Lower lobe of right lung (tissue), 2 donors: ENCODE measurements at regions not wholly inside any gene's neighbourhood (a gene's known extent, or its start where the extent isn't known, plus 50 kb on each side); places are given as distances from the start of the nearest gene placed in this dataset.

Experiments
- ATAC-seq, 2 donors: fragments of 200-7000 bp; cut with Tn5 transposase; one replicate each; pipeline ENCODE4 v1.9.1; 2020 to 2022; ENCODE audit warnings: mild to moderate bottlenecking in 2 of 2, moderate library complexity in 2 of 2
- DNase-seq: peaks from one replicate; pipeline ENCODE4 v3.0.0-alpha.2; 2020
- H3K27ac ChIP-seq: fragments of 200-600 bp; one replicate; pipeline ENCODE4 v1.8.0; 2022
- H3K27me3 ChIP-seq: fragments of 200-600 bp; one replicate; pipeline ENCODE4 v1.8.0; 2022; ENCODE audit warnings: low read depth
- H3K36me3 ChIP-seq: fragments of 200-600 bp; one replicate; pipeline ENCODE4 v1.8.0; 2022; ENCODE audit warnings: mild to moderate bottlenecking
- H3K4me1 ChIP-seq: fragments of 200-600 bp; one replicate; pipeline ENCODE4 v1.8.0; 2022
- H3K4me3 ChIP-seq: fragments of 200-600 bp; one replicate; pipeline ENCODE4 v1.8.0; 2022; ENCODE audit warnings: mild to moderate bottlenecking
- H3K9me3 ChIP-seq: fragments of 200-600 bp; one replicate; pipeline ENCODE4 v1.8.0; 2022
- intact Hi-C: fragments of 100-400 bp; cut with DNase I; formaldehyde crosslinking; loops from one replicate; pipeline ENCODE4 v1.11.0; 2022
- TF ChIP-seq, protein P1 (sequence below): fragments of 200-600 bp; IDR thresholded peaks from one replicate; pipeline ENCODE4 v1.8.0; 2022; ENCODE audit warnings: antibody characterized with exemption, mild to moderate bottlenecking
- donor health status: DM: no; HTN: yes; CAD: no; lungs with severe emphysema.

DNA sequence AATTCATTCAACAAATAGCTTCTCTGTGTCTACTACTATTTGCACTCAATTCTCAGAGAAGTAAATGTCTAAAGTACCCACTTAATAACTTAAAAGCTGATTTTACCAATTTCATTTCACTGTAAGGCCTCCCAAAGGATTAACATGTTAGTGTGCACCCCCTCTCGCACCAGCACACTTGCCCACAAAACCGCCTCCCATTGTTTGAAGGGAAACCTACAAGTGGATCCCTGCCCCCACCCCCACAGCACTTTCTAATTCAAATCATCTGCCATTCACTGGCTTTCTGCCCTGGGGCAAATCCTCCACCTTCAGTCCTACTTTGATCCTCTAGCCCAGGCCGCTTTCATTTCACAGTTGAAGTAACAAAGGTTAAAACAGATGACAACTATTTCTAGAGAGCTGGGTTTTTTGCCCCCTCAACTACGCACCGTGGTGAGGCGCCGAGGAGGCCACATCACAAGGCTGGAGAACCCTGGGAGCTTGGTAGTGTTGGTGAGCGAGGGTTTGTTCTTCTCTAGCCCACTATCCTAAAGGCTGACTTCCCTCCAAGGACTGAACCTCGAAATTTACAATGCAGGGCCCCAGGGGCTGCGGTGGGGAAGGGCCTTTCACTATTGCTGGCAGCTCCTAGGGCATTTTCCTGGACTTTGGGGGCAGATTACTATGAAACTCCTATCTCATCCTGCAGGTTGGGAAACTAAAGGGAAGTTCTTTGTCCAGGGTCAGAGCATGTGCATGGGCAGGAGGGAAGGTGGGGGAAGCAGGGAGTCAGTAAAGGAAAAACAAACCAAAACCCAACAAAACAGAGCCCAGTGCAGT is 517.4 kb upstream of the ZMIZ1 start:
- ATAC-seq: no peak
- DNase-seq: no peak
- Histone ChIP-seq H3K4me3 (no peak overlapping the region), H3K9me3 (no peaks in the 10 kb centered on the region), H3K27ac (peak overlapping the region; percentile 24), H3K27me3 (no peaks in the 10 kb centered on the region), H3K4me1 (peaks cover 10% of the 10 kb centered on the region), H3K36me3 (no peaks in the 10 kb centered on the region)
- TF ChIP-seq, protein P1, sequence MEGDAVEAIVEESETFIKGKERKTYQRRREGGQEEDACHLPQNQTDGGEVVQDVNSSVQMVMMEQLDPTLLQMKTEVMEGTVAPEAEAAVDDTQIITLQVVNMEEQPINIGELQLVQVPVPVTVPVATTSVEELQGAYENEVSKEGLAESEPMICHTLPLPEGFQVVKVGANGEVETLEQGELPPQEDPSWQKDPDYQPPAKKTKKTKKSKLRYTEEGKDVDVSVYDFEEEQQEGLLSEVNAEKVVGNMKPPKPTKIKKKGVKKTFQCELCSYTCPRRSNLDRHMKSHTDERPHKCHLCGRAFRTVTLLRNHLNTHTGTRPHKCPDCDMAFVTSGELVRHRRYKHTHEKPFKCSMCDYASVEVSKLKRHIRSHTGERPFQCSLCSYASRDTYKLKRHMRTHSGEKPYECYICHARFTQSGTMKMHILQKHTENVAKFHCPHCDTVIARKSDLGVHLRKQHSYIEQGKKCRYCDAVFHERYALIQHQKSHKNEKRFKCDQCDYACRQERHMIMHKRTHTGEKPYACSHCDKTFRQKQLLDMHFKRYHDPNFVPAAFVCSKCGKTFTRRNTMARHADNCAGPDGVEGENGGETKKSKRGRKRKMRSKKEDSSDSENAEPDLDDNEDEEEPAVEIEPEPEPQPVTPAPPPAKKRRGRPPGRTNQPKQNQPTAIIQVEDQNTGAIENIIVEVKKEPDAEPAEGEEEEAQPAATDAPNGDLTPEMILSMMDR: no peak
- intact Hi-C loops: no loop called here

DNA sequence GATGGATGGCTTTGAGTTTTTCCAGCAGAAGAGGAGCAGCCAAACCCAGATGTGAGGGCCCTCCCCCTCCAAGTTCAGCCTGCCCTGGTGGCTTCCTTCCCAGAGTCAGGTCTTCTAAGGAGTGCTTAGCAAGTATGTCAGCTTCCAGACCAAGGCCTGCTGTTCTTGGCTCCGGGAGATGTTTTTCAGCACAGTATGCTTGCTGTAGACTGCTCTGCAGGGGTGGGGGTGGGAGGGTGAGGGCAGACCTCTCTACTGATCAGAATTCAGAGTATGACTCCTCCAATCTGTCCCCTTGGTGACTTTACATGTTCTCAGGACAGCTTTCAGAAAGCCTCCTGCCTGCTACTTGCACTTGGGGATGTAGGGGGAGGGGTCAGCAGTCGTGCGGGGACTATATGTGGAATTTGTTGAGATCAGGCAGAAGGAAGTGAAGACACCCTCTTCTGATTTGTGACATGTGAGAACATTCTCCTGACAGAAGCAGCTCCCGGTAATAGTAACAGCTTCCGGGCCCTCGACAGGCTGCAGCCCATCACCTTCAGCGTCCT is 516.4 kb upstream of the ZMIZ1 start:
- H3K4me3 ChIP-seq: no peak overlapping the region
- H3K9me3 ChIP-seq: no peaks in the 10 kb centered on the region
- intact Hi-C loops: no loop called here
- DNase-seq (no peak), ATAC-seq (peak; percentile 43 to 67)
- TF ChIP-seq, protein P1: no peak
- H3K27ac ChIP-seq: peak overlapping the region; percentile 24
- H3K4me1 ChIP-seq: peaks cover 10% of the 10 kb centered on the region
- no peaks in the 10 kb centered on the region for H3K27me3 ChIP-seq
- H3K36me3 ChIP-seq: no peaks in the 10 kb centered on the region

DNA sequence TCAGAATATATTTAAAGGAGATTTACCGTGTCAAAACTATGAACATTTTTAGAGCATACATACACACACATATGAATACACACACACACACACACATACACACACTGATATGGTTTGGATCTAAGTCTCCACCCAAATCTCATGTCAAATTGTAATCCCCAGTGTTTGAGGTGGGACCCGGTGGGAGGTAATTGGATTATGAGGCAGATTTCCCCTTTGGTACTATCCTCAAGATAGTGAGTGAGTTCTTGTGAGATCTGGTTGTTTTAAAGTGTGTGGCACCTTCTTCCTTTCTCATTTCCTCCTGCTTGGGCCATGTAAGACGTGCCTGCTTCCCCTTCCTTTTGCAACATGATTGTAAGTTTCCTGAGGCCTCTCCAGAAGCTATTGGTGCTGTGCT is 515.0 kb upstream of the ZMIZ1 start:
- H3K9me3 ChIP-seq: no peaks in the 10 kb centered on the region
- TF ChIP-seq, protein P1: no peak
- ATAC-seq (no peak), DNase-seq (no peak)
- no peak overlapping the region for H3K27ac ChIP-seq
- no peaks in the 10 kb centered on the region for H3K36me3 ChIP-seq
- H3K27me3 ChIP-seq: no peaks in the 10 kb centered on the region
- H3K4me1 ChIP-seq: peaks cover 10% of the 10 kb centered on the region
- intact Hi-C loops: no loop called here
- H3K4me3 ChIP-seq: no peak overlapping the region

DNA sequence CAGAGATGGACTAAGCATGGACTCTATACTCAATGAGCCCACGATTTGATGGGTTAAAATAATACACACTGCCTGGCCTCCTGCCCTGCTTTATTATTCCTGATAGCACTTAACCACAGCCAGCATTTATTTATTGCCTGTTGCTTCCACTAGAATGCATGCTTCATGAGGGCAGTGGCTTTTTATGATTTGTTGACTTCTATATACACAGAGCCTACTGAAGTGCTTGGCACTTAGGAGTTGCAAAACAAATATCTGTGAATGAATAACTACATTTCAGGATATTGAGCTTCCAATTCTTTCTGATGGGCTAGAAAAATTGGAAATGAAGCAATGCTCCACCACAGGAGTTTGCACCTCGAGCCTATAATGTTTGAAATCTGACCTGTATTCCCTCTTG is 513.6 kb upstream of the ZMIZ1 start:
- H3K36me3 ChIP-seq: no peaks in the 10 kb centered on the region
- intact Hi-C loops: no loop called here

DNA sequence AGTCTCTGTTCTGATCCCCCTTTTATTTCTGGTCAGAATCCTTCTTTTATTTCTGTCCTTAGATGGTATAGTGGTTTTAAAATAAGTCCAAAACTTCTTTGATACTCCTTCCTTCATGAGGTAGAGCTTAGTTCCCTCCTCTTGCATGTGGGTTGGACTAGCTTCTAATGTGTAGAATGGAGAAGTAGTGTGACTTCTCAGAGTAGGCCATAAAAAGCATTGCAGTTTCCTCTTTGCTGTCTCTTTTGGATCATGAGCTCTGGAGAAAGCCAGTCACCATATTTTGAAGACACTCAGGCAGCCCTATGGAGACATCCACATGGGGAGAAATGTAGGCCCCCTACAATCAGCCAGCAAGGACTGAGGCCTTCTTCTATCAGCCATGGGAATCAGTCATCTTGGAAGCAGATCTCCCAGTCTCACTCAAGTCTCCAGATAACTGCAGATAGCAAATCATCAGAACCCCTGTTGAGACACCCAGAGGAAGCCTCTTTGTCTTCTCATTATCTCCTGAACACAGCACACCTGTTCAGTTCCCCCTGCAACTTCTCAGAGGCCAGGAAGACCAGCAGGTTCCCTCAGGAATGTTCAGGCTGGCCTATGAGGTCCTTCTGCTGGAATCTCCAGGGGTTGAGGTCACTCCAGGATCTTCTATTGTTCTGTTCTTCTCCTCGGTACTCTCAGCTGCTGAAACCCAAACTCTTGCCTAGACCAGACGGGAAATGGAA is 511.9 kb upstream of the ZMIZ1 start:
- ATAC-seq (peak; percentile 36 to 40), DNase-seq (no peak)
- no peaks in the 10 kb centered on the region for H3K9me3 ChIP-seq
- peaks cover 2% of the 10 kb centered on the region for H3K4me1 ChIP-seq
- no peaks in the 10 kb centered on the region for H3K36me3 ChIP-seq
- no peaks in the 10 kb centered on the region for H3K27me3 ChIP-seq
- H3K27ac ChIP-seq: no peak overlapping the region
- no peak overlapping the region for H3K4me3 ChIP-seq
- TF ChIP-seq, protein P1: no peak
- intact Hi-C loops: no loop called here

More for the DNA sequence above, 513.6 kb upstream of the ZMIZ1 start:
- ATAC-seq (no peak), DNase-seq (no peak)
- no peak overlapping the region for H3K27ac ChIP-seq
- H3K4me3 ChIP-seq: no peak overlapping the region
- no peaks in the 10 kb centered on the region for H3K9me3 ChIP-seq
- TF ChIP-seq, protein P1: no peak
- no peaks in the 10 kb centered on the region for H3K27me3 ChIP-seq
- peaks cover 10% of the 10 kb centered on the region for H3K4me1 ChIP-seq
